ENCODE measurements at regions not wholly inside any gene's neighbourhood (a gene's known extent, or its start where the extent isn't known, plus 50 kb on each side); places are given as distances from the start of the nearest gene placed in this dataset.

DNA sequence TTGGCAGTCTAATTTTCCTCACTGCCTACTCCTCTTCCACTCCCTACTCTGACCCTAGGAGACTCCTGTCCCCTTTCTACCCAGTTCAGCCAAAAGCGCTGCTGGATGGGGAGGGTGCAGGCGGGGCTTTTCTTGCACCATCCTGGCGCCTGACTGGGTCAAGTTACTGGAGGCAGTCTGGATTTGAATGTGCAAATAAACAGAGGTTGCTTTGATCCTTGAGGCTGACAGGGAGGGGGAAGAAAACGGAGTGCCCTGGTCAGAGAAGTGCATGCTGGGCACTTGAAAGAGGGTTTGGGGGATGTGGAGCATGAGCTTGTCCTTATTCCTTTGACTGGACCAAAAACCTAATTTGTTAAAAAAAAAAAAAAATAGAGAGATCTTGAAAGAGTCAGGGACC, 76.8 kb upstream of the SOX13 start:
- TF ChIP-seq CTCF (IDR thresholded peaks at IDR 0.05), result no peak
- TF ChIP-seq POLR2A (IDR thresholded peaks at IDR 0.05), result no peak
- TF ChIP-seq POLR2AphosphoS5 (IDR thresholded peaks at IDR 0.05), result no peak
